Keratinocyte (primary cell): ENCODE measurements at regions not wholly inside any gene's neighbourhood (a gene's known extent, or its start where the extent isn't known, plus 50 kb on each side); places are given as distances from the start of the nearest gene placed in this dataset.

Source experiments
- DNase-seq: peaks from one replicate; pipeline ENCODE4 v3.0.0-alpha.2; 2011; ENCODE audit warnings: low read depth, missing footprints, low spot score
- FAIRE-seq: peaks from 2 replicates; lab custom pipeline; 2011; peaks lifted over from hg19 to GRCh38; lab: Jason Lieb, UNC
- H2AFZ ChIP-seq: 2 replicates; pipeline ENCODE4 v1.6.0; 2012; ENCODE audit warnings: low read length, control low read depth, inconsistent platforms; ENCODE audit not compliant: control insufficient read depth
- H3K27ac ChIP-seq: 2 replicates; pipeline ENCODE4 v1.5.1; 2011; ENCODE audit warnings: low read length; ENCODE audit not compliant: control insufficient read depth, insufficient read depth
- H3K27me3 ChIP-seq: 3 replicates; pipeline ENCODE4 v1.6.0; 2011; ENCODE audit warnings: low read length; ENCODE audit not compliant: control insufficient read depth, insufficient read depth; ENCODE audit errors: extremely low read depth
- H3K36me3 ChIP-seq, 2 experiments: 2 replicates in 1 of 2; 3 replicates in 1 of 2; pipeline ENCODE4 v1.5.1; 2011; ENCODE audit warnings: low read length in 2 of 2, mild to moderate bottlenecking in 1 of 2; ENCODE audit not compliant: control insufficient read depth in 2 of 2, insufficient read depth in 2 of 2; ENCODE audit errors: extremely low read depth in 1 of 2
- H3K4me1 ChIP-seq: 3 replicates; pipeline ENCODE4 v1.5.1; 2011; ENCODE audit warnings: low read length; ENCODE audit not compliant: control insufficient read depth, insufficient read depth; ENCODE audit errors: extremely low read depth
- H3K4me2 ChIP-seq: 3 replicates; pipeline ENCODE4 v1.6.0; 2011; ENCODE audit warnings: low read depth, low read length; ENCODE audit not compliant: control insufficient read depth, insufficient read depth; ENCODE audit errors: extremely low read depth
- H3K4me3 ChIP-seq, 3 experiments: fragments of 200-600 bp in 1 of 3; sonication (generic) in 1 of 3; 2 replicates in 2 of 3; 3 replicates in 1 of 3; pipeline ENCODE4 v1.5.1; 2011 to 2016; ENCODE audit warnings: low read length in 3 of 3, mild to moderate bottlenecking in 3 of 3, control low read depth in 2 of 3, inconsistent platforms in 1 of 3, low read depth in 1 of 3, mixed read lengths in 1 of 3, mixed run types in 1 of 3, moderate library complexity in 1 of 3; ENCODE audit not compliant: control insufficient read depth in 2 of 3, insufficient read depth in 2 of 3; ENCODE audit errors: extremely low read depth in 1 of 3
- H3K79me2 ChIP-seq: 2 replicates; pipeline ENCODE4 v1.6.0; 2012; ENCODE audit warnings: low read length; ENCODE audit not compliant: control insufficient read depth, insufficient read depth
- H3K9ac ChIP-seq: 3 replicates; pipeline ENCODE4 v1.6.0; 2011; ENCODE audit warnings: low read length; ENCODE audit not compliant: control insufficient read depth, insufficient read depth; ENCODE audit errors: extremely low read depth
- H3K9me1 ChIP-seq: 3 replicates; pipeline ENCODE4 v1.6.0; 2011; ENCODE audit warnings: low read length; ENCODE audit not compliant: control insufficient read depth, insufficient read depth; ENCODE audit errors: extremely low read depth
- H3K9me3 ChIP-seq: 2 replicates; pipeline ENCODE4 v1.5.1; 2012; ENCODE audit warnings: low read depth, low read length; ENCODE audit not compliant: control insufficient read depth
- H4K20me1 ChIP-seq: 3 replicates; pipeline ENCODE4 v1.6.0; 2011; ENCODE audit warnings: low read length; ENCODE audit not compliant: control insufficient read depth, insufficient read depth; ENCODE audit errors: extremely low read depth
- EZH2 ChIP-seq: IDR thresholded peaks from one replicate; pipeline ENCODE4 v1.6.1; 2012; ENCODE audit warnings: inconsistent platforms, mild to moderate bottlenecking, low read length, moderate library complexity
- dilution Hi-C: fragments of 300-500 bp; cut with MboI; formaldehyde crosslinking; loops from one replicate; pipeline ENCODE4 v1.7.0; 2020; ENCODE audit warnings: low sequenced_read_pairs; ENCODE audit not compliant: extremely low pct_ligation_motif_present
- TF ChIP-seq, protein P1 (sequence below), 3 experiments: IDR thresholded peaks in 1 of 3; conservative IDR thresholded peaks in 1 of 3; optimal IDR thresholded peaks in 1 of 3; 2 replicates in 2 of 3; 3 replicates in 1 of 3; pipeline versions ENCODE3 to v1.5.1; 2011; ENCODE audit warnings: low read length in 3 of 3, mild to moderate bottlenecking in 3 of 3, moderate library complexity in 2 of 3, control low read depth in 1 of 3, inconsistent platforms in 1 of 3; ENCODE audit not compliant: insufficient read depth in 2 of 3; ENCODE audit errors: extremely low read depth in 1 of 3

DNA sequence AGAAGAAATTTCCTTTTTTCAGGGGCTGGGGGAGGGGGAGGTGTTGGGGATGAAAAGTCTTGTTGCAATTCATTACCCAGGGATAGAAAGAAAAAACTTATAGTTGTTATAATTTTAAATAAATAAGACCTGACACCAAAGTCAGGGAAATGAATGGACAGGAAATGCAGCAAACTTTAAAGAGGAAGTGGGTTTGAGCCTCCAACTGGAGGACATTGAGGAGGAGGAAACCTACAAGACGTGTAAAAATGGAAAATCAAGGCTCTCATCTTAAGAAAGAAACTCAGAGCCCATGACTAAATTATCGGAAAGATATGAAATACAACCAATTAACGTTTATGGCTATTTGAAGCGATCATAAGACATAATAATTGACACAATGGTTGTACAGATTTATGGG is 54.4 kb downstream of the NIBAN1 start:
- TF ChIP-seq EZH2 = no peak
- TF ChIP-seq, protein P1, sequence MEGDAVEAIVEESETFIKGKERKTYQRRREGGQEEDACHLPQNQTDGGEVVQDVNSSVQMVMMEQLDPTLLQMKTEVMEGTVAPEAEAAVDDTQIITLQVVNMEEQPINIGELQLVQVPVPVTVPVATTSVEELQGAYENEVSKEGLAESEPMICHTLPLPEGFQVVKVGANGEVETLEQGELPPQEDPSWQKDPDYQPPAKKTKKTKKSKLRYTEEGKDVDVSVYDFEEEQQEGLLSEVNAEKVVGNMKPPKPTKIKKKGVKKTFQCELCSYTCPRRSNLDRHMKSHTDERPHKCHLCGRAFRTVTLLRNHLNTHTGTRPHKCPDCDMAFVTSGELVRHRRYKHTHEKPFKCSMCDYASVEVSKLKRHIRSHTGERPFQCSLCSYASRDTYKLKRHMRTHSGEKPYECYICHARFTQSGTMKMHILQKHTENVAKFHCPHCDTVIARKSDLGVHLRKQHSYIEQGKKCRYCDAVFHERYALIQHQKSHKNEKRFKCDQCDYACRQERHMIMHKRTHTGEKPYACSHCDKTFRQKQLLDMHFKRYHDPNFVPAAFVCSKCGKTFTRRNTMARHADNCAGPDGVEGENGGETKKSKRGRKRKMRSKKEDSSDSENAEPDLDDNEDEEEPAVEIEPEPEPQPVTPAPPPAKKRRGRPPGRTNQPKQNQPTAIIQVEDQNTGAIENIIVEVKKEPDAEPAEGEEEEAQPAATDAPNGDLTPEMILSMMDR (optimal IDR thresholded peaks at IDR 0.05 in 1 of 3, IDR thresholded peaks at IDR 0.05 in 1 of 3, conservative IDR thresholded peaks at IDR 0.05 in 1 of 3; ENCODE audit: extremely low read depth in 1 of 3, insufficient read depth in 2 of 3, low read length in 3 of 3) = no peak
- dilution Hi-C loops = no loop called here
- no peaks in the 10 kb centered on the region for H4K20me1 ChIP-seq
- H3K9me3 ChIP-seq = no peaks in the 10 kb centered on the region
- H3K9me1 ChIP-seq = no peaks in the 10 kb centered on the region
- H3K4me3 ChIP-seq = no peak overlapping the region
- no peaks in the 10 kb centered on the region for H3K36me3 ChIP-seq
- H3K27me3 ChIP-seq = no peaks in the 10 kb centered on the region
- H3K79me2 ChIP-seq = no peaks in the 10 kb centered on the region
- DNase-seq (no peak), FAIRE-seq (no peak)
- no peak overlapping the region for H3K9ac ChIP-seq
- H3K4me1 ChIP-seq = no peaks in the 10 kb centered on the region
- no peak overlapping the region for H2AFZ ChIP-seq
- H3K27ac ChIP-seq = no peak overlapping the region
- no peak overlapping the region for H3K4me2 ChIP-seq

DNA sequence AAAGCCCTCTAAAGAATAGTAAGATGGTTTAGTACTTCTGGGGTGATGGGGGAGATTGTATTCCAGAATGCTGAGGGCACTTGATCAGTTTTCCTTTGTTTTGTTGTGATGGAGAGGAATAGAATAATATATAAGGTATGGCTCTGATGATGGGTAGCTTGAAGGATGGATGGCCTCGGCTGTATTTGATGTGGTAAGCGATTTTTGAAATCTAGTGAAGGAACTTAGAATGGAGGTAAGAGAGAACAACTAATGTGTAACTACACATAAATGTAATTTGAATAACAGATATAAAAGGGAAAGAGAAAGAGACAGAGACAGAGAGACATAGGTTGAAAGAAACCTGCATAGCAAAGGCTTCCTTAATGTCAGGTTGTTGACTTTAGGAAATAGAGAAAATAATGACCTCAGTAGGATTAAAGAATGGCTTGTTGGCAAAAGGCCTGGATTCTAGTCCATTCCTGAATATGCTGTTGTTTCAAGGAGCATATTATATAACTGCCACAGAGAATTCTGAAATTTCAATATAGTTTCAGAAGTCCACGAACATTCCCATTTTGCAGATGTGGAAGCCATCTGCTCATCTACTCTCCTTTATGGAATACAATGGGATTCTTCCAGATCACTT is 58.7 kb downstream of the NIBAN1 start:
- Histone ChIP-seq H3K27ac (no peak overlapping the region), H3K4me2 (no peak overlapping the region), H3K4me1 (no peaks in the 10 kb centered on the region), H2AFZ (no peak overlapping the region), H3K36me3 (no peaks in the 10 kb centered on the region), H3K79me2 (no peaks in the 10 kb centered on the region), H3K27me3 (no peaks in the 10 kb centered on the region), H3K9me1 (no peaks in the 10 kb centered on the region), H4K20me1 (no peaks in the 10 kb centered on the region), H3K9ac (no peak overlapping the region), H3K4me3 (no peak overlapping the region), H3K9me3 (no peaks in the 10 kb centered on the region)
- FAIRE-seq = no peak
- no peak for DNase-seq
- TF ChIP-seq, protein P1 (optimal IDR thresholded peaks at IDR 0.05 in 1 of 3, IDR thresholded peaks at IDR 0.05 in 1 of 3, conservative IDR thresholded peaks at IDR 0.05 in 1 of 3; ENCODE audit: extremely low read depth in 1 of 3, insufficient read depth in 2 of 3, low read length in 3 of 3) = no peak
- TF ChIP-seq EZH2 = no peak
- dilution Hi-C loops = no loop called here
